K562 (cell line): ENCODE measurements at regions not wholly inside any gene's neighbourhood (a gene's known extent, or its start where the extent isn't known, plus 50 kb on each side); places are given as distances from the start of the nearest gene placed in this dataset.

Source experiments
- ATF1 ChIP-seq, 2 experiments: fragments of 450-650 bp in 1 of 2; IDR thresholded peaks; 2 replicates each; pipeline ENCODE4 v1.6.1; 2016; ENCODE audit warnings: missing compliant biosample characterization in 1 of 2, missing genetic modification characterization in 1 of 2
- BACH1 ChIP-seq: fragments of 200-800 bp; sonication (Bioruptor generic); IDR thresholded peaks from 2 replicates; pipeline ENCODE4 v1.6.1; 2016; ENCODE audit warnings: missing genetic modification characterization, missing compliant biosample characterization
- CREBBP ChIP-seq: IDR thresholded peaks from one replicate; pipeline ENCODE4 v1.6.1; 2012; ENCODE audit warnings: low read depth, mild to moderate bottlenecking, control low read depth, inconsistent platforms, low read length
- HMBOX1 ChIP-seq: sonication (generic); IDR thresholded peaks from 2 replicates; pipeline ENCODE4 v1.6.1; 2016
- KDM1A ChIP-seq, 2 experiments: fragments of 450-650 bp; IDR thresholded peaks; 2 replicates each; pipeline ENCODE4 v1.6.1; 2016; ENCODE audit warnings: mild to moderate bottlenecking in 2 of 2
- MAFG ChIP-seq: fragments of 450-650 bp; conservative IDR thresholded peaks from 2 replicates; pipeline ENCODE4 v1.6.1; 2016; ENCODE audit warnings: missing genetic modification characterization, missing compliant biosample characterization
- MITF ChIP-seq: IDR thresholded peaks from 2 replicates; pipeline ENCODE4 v1.6.1; 2014; ENCODE audit warnings: antibody characterized with exemption
- MTA2 ChIP-seq: fragments of 450-650 bp; IDR thresholded peaks from 2 replicates; pipeline ENCODE4 v1.6.1; 2016; ENCODE audit warnings: low read depth
- NR2C1 ChIP-seq, 2 experiments: fragments of 450-650 bp; IDR thresholded peaks; 2 replicates each; pipeline ENCODE4 v1.6.1; 2017; ENCODE audit warnings: mild to moderate bottlenecking in 2 of 2, antibody characterized with exemption in 1 of 2, inconsistent platforms in 1 of 2, missing compliant biosample characterization in 1 of 2, missing genetic modification characterization in 1 of 2
- NR2C2 ChIP-seq, 2 experiments: fragments of 200-800 bp in 1 of 2; sonication (Bioruptor generic) in 1 of 2; sonication (generic) in 1 of 2; formaldehyde crosslinking in 1 of 2; IDR thresholded peaks; 2 replicates each; pipeline versions ENCODE4 v1.6.1 to v1.8.0; 2016 to 2022; ENCODE audit warnings: mild to moderate bottlenecking in 1 of 2, missing compliant biosample characterization in 1 of 2, missing genetic modification characterization in 1 of 2, missing genetic modification reagents in 1 of 2
- PATZ1 ChIP-seq: fragments of 250-450 bp; sonication (Bioruptor Pico); IDR thresholded peaks from 2 replicates; pipeline ENCODE4 v1.5.0; 2020; ENCODE audit warnings: mild to moderate bottlenecking, borderline replicate concordance
- POLR2H ChIP-seq: IDR thresholded peaks from 2 replicates; pipeline ENCODE4 v1.6.1; 2016; ENCODE audit warnings: missing genetic modification characterization, low read depth, mild to moderate bottlenecking, control low read depth, missing compliant biosample characterization, moderate library complexity
- SAFB ChIP-seq: fragments of 200-400 bp; formaldehyde crosslinking; IDR thresholded peaks from 2 replicates; pipeline ENCODE4 v1.6.1; 2017; ENCODE audit warnings: low read depth, low read length, borderline replicate concordance
- TEAD4 ChIP-seq, 2 experiments: sonication (generic) in 1 of 2; formaldehyde crosslinking in 1 of 2; IDR thresholded peaks; 2 replicates each; pipeline versions ENCODE4 v1.6.1 to v1.8.0; 2012 to 2022; ENCODE audit warnings: borderline replicate concordance in 1 of 2, inconsistent platforms in 1 of 2, low read length in 1 of 2, mild to moderate bottlenecking in 1 of 2, missing genetic modification reagents in 1 of 2
- TRIM24 ChIP-seq, 2 experiments: fragments of 450-650 bp; IDR thresholded peaks; 2 replicates each; pipeline ENCODE4 v1.6.1; 2016
- ZKSCAN1 ChIP-seq: fragments of 150-350 bp; IDR thresholded peaks from 2 replicates; pipeline ENCODE4 v1.6.1; 2016; ENCODE audit warnings: low read depth, low read length
- ZNF165 ChIP-seq: fragments of 250-450 bp; sonication (Bioruptor Pico); IDR thresholded peaks from 2 replicates; pipeline ENCODE4 v1.4.0; 2020; ENCODE audit warnings: borderline replicate concordance
- ZNF197 ChIP-seq: fragments of 200-800 bp; sonication (Bioruptor generic); IDR thresholded peaks from 2 replicates; pipeline ENCODE4 v1.6.1; 2016; ENCODE audit warnings: low read depth, missing genetic modification characterization, missing compliant biosample characterization
- ZNF695 ChIP-seq: fragments of 450-650 bp; formaldehyde crosslinking; IDR thresholded peaks from 2 replicates; pipeline ENCODE4 v1.4.0; 2020; ENCODE audit warnings: mild to moderate bottlenecking, moderate library complexity
- TF ChIP-seq, protein P1 (sequence below): fragments of 450-650 bp; formaldehyde crosslinking; IDR thresholded peaks from 2 replicates; pipeline ENCODE4 v1.4.0; 2022; ENCODE audit warnings: mild to moderate bottlenecking, moderate library complexity

DNA sequence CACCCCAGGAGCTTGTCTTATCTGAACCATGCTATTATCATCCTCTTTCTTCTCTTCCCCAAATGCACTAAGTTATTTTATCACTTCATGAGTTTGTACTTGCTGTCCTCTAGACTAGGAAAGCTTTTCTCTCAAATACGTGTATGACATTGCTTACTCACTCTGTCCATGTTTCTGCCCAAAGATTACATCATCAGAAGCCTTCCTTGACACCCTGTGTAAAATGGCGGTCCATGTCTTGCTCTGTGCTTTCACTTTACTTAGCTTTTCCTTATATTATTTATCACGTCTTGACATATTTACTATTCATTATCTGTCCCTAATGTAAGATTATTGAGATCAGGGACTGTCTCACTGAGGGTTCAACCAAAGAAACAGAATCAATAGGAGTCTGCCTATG, 196.1 kb upstream of the ZEB2 start (continued):
- TF ChIP-seq NR2C1 (IDR thresholded peaks at IDR 0.05) (no peak), NR2C1 (tag; IDR thresholded peaks at IDR 0.05) (peak; percentile 48; the same call in 1 of the 2 replicates), MITF (no peak), MAFG (tag) (peak; percentile 65), CREBBP (no peak), BACH1 (tag) (peak; percentile 58; the same call in 1 of the 2 replicates), MTA2 (no peak), KDM1A (IDR thresholded peaks at IDR 0.05) (no peak), ZNF165 (CRISPR knock-in tag) (no peak), POLR2H (0 out of 2 replicates have a peak, but pooled peaks have one; percentile 28), ZNF695 (CRISPR knock-in tag) (no peak), ATF1 (CRISPR knock-in tag; IDR thresholded peaks at IDR 0.05) (no peak), ATF1 (tag; IDR thresholded peaks at IDR 0.05) (peak; percentile 49), ZKSCAN1 (no peak), ZNF197 (CRISPR knock-in tag) (no peak), HMBOX1 (no peak), PATZ1 (no peak), TEAD4 (IDR thresholded peaks at IDR 0.05; ENCODE audit: low read length) (0 out of 2 replicates have a peak, but pooled peaks have one; percentile 19), TEAD4 (CRISPR knock-in tag; IDR thresholded peaks at IDR 0.05; ENCODE audit: borderline replicate concordance) (no peak), SAFB (no peak), TRIM24 (IDR thresholded peaks at IDR 0.05) (peak in 1 of 2 experiments; percentile 44; a peak in 1 of 4 replicates), NR2C2 (CRISPR knock-in tag; IDR thresholded peaks at IDR 0.05) (no peak), NR2C2 (tag; IDR thresholded peaks at IDR 0.05) (peak; percentile 63)
- TF ChIP-seq, protein P1, sequence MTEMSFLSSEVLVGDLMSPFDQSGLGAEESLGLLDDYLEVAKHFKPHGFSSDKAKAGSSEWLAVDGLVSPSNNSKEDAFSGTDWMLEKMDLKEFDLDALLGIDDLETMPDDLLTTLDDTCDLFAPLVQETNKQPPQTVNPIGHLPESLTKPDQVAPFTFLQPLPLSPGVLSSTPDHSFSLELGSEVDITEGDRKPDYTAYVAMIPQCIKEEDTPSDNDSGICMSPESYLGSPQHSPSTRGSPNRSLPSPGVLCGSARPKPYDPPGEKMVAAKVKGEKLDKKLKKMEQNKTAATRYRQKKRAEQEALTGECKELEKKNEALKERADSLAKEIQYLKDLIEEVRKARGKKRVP (CRISPR knock-in tag), result peak; percentile 23; the same call in 1 of the 2 replicates
